Liver (tissue), 8 donors: ENCODE measurements at regions not wholly inside any gene's neighbourhood (a gene's known extent, or its start where the extent isn't known, plus 50 kb on each side); places are given as distances from the start of the nearest gene placed in this dataset.

Experiments
- DNase-seq: peaks from one replicate; pipeline ENCODE4 v3.0.0-alpha.2; 2017; ENCODE audit warnings: low spot score
- H3K27ac ChIP-seq, 2 donors: one replicate each; pipeline ENCODE4 v1.7.0; 2013; ENCODE audit warnings: inconsistent platforms in 2 of 2, low read length in 2 of 2, control low read depth in 1 of 2, low read depth in 1 of 2, mild to moderate bottlenecking in 1 of 2
- H3K27me3 ChIP-seq, 4 donors: one replicate each; pipeline versions ENCODE4 v1.6.1 to v1.7.0; 2013; ENCODE audit warnings: low read length in 3 of 4, inconsistent platforms in 1 of 4, mild to moderate bottlenecking in 1 of 4, moderate library complexity in 1 of 4; ENCODE audit not compliant: control insufficient read depth in 4 of 4, insufficient read depth in 4 of 4
- H3K36me3 ChIP-seq, 4 donors: one replicate each; pipeline versions ENCODE4 v1.6.1 to v1.7.0; 2013; ENCODE audit warnings: low read length in 3 of 4, mild to moderate bottlenecking in 3 of 4, low read depth in 1 of 4, moderate library complexity in 1 of 4; ENCODE audit not compliant: control insufficient read depth in 4 of 4, insufficient read depth in 3 of 4
- H3K4me1 ChIP-seq, 4 donors: one replicate each; pipeline versions ENCODE4 v1.6.1 to v1.7.0; 2013; ENCODE audit warnings: low read length in 3 of 4, mild to moderate bottlenecking in 3 of 4, moderate library complexity in 1 of 4; ENCODE audit not compliant: control insufficient read depth in 4 of 4, insufficient read depth in 4 of 4
- H3K4me3 ChIP-seq, 3 donors: one replicate each; pipeline versions ENCODE4 v1.6.1 to v1.7.0; 2013; ENCODE audit warnings: low read length in 3 of 3, control low read depth in 1 of 3, low read depth in 1 of 3, mild to moderate bottlenecking in 1 of 3
- H3K9ac ChIP-seq, 2 donors: one replicate each; pipeline ENCODE4 v1.7.0; 2013; ENCODE audit warnings: low read length in 2 of 2, mild to moderate bottlenecking in 2 of 2, moderate library complexity in 2 of 2, control low read depth in 1 of 2, low read depth in 1 of 2
- H3K9me3 ChIP-seq, 4 donors: one replicate each; pipeline versions ENCODE4 v1.6.1 to v1.7.0; 2013; ENCODE audit warnings: low read length in 3 of 4; ENCODE audit not compliant: control insufficient read depth in 4 of 4
- ATF3 ChIP-seq: IDR thresholded peaks from 2 replicates; pipeline ENCODE4 v1.6.1; 2016; ENCODE audit warnings: antibody characterized with exemption
- CTCF ChIP-seq: fragments of 150-350 bp; IDR thresholded peaks from 2 replicates; pipeline ENCODE4 v1.5.1; 2017; ENCODE audit warnings: improper control_type of control experiment, low read depth, low read length; ENCODE audit not compliant: missing input control
- EGR1 ChIP-seq, 2 donors: IDR thresholded peaks; 2 replicates each; pipeline ENCODE4 v1.6.1; 2016 to 2018; ENCODE audit warnings: antibody characterized with exemption in 2 of 2, low read depth in 2 of 2
- FOXA1 ChIP-seq: IDR thresholded peaks from 2 replicates; pipeline ENCODE4 v1.6.1; 2016; ENCODE audit warnings: antibody characterized with exemption
- FOXA2 ChIP-seq: IDR thresholded peaks from 2 replicates; pipeline ENCODE4 v1.6.1; 2016; ENCODE audit warnings: antibody characterized with exemption
- GABPA ChIP-seq, 2 donors: IDR thresholded peaks in 1 of 2; conservative IDR thresholded peaks in 1 of 2; 2 replicates each; pipeline ENCODE4 v1.6.1; 2016; ENCODE audit warnings: antibody characterized with exemption in 2 of 2, mild to moderate bottlenecking in 1 of 2, moderate library complexity in 1 of 2
- HNF4A ChIP-seq, 2 donors: conservative IDR thresholded peaks; 2 replicates each; pipeline ENCODE4 v1.6.1; 2016; ENCODE audit warnings: antibody characterized with exemption in 2 of 2, mild to moderate bottlenecking in 2 of 2
- HNF4G ChIP-seq: IDR thresholded peaks from 2 replicates; pipeline ENCODE4 v1.6.1; 2016; ENCODE audit warnings: antibody characterized with exemption
- JUND ChIP-seq, 2 donors: IDR thresholded peaks; 2 replicates each; pipeline ENCODE4 v1.6.1; 2016; ENCODE audit warnings: antibody characterized with exemption in 2 of 2
- MAX ChIP-seq: IDR thresholded peaks from 2 replicates; pipeline ENCODE4 v1.6.1; 2016; ENCODE audit warnings: antibody characterized with exemption
- NR2F2 ChIP-seq: IDR thresholded peaks from 2 replicates; pipeline ENCODE4 v1.6.1; 2016; ENCODE audit warnings: antibody characterized with exemption
- RAD21 ChIP-seq, 2 donors: IDR thresholded peaks; 2 replicates each; pipeline ENCODE4 v1.6.1; 2016; ENCODE audit warnings: antibody characterized with exemption in 2 of 2, mild to moderate bottlenecking in 2 of 2
- REST ChIP-seq: IDR thresholded peaks from 2 replicates; pipeline ENCODE4 v1.6.1; 2016; ENCODE audit warnings: antibody characterized with exemption, mild to moderate bottlenecking
- RXRA ChIP-seq, 2 donors: IDR thresholded peaks; 2 replicates each; pipeline ENCODE4 v1.6.1; 2017 to 2018; ENCODE audit warnings: antibody characterized with exemption in 2 of 2, mild to moderate bottlenecking in 1 of 2
- TAF1 ChIP-seq: conservative IDR thresholded peaks from 2 replicates; pipeline ENCODE4 v1.6.1; 2016; ENCODE audit warnings: antibody characterized with exemption, mild to moderate bottlenecking
- YY1 ChIP-seq: IDR thresholded peaks from 2 replicates; pipeline ENCODE4 v1.6.1; 2016; ENCODE audit warnings: antibody characterized with exemption, mild to moderate bottlenecking
- ZBTB33 ChIP-seq: IDR thresholded peaks from 2 replicates; pipeline ENCODE4 v1.6.1; 2016; ENCODE audit warnings: antibody characterized with exemption
- WGBS: extraction: QIAGEN DNeasy Blood & Tissue Kit; methylation state at CpG from one replicate; pipeline ENCODE4 v1.1.7; 2013; 5-methylcytosine and 5-hydroxymethylcytosine counted together
- donor health status: healthy.
- donor health status: healthy.
- donor health status: healthy.
- donor health status: healthy.
- donor health status: healthy.

GRCh38 chr16:47938272-47938671 is 217.5 kb downstream of the ABCC12 start:
- H3K4me1 ChIP-seq: no peaks in the 10 kb centered on the region
- H3K4me3 ChIP-seq: no peak overlapping the region
- TF ChIP-seq FOXA1 (no peak), HNF4A (conservative IDR thresholded peaks at IDR 0.05) (no peak), NR2F2 (no peak), YY1 (no peak), MAX (no peak), TAF1 (no peak), EGR1 (IDR thresholded peaks at IDR 0.05; ENCODE audit: low read depth in 2 of 2) (no peak), REST (no peak), RAD21 (IDR thresholded peaks at IDR 0.05) (no peak), JUND (IDR thresholded peaks at IDR 0.05) (no peak)
- no peaks in the 10 kb centered on the region for H3K36me3 ChIP-seq
- no peaks in the 10 kb centered on the region for H3K27me3 ChIP-seq
- 64% methylated on average over 1 of the region's 1 CpG for WGBS
- no peak overlapping the region for H3K9ac ChIP-seq
- no peak overlapping the region for H3K27ac ChIP-seq
- no peak for DNase-seq
- H3K9me3 ChIP-seq: no peaks in the 10 kb centered on the region

- no peak overlapping the region for H3K27ac ChIP-seq
- H3K36me3 ChIP-seq: no peaks in the 10 kb centered on the region
- no peak overlapping the region for H3K9ac ChIP-seq
- WGBS: 76% methylated on average over 9 of the region's 9 CpGs
- no peak for DNase-seq
- no peaks in the 10 kb centered on the region for H3K27me3 ChIP-seq
- no peaks in the 10 kb centered on the region for H3K4me1 ChIP-seq
- TF ChIP-seq ATF3: no peak
- no peak for TF ChIP-seq REST
- no peak for TF ChIP-seq EGR1 (IDR thresholded peaks at IDR 0.05; ENCODE audit: low read depth in 2 of 2)
- TF ChIP-seq RXRA (IDR thresholded peaks at IDR 0.05): no peak
- TF ChIP-seq HNF4A (conservative IDR thresholded peaks at IDR 0.05): no peak
- no peak for TF ChIP-seq YY1
- TF ChIP-seq FOXA1: no peak
- no peak for TF ChIP-seq CTCF
- no peak for TF ChIP-seq GABPA (IDR thresholded peaks at IDR 0.05 in 1 of 2, conservative IDR thresholded peaks at IDR 0.05 in 1 of 2)
- no peak for TF ChIP-seq JUND (IDR thresholded peaks at IDR 0.05)
- no peak for TF ChIP-seq FOXA2
- no peak for TF ChIP-seq HNF4G
- no peak for TF ChIP-seq ZBTB33
- H3K4me3 ChIP-seq: no peak overlapping the region
- no peaks in the 10 kb centered on the region for H3K9me3 ChIP-seq
Observed at GRCh38 chr16:47928008-47928407, 227.8 kb downstream of the ABCC12 start.
